DND-41 (cell line): ENCODE measurements at regions not wholly inside any gene's neighbourhood (a gene's known extent, or its start where the extent isn't known, plus 50 kb on each side); places are given as distances from the start of the nearest gene placed in this dataset.

Experiments
- ATAC-seq: fragments of 200-7000 bp; cut with Tn5 transposase; 3 replicates; pipeline ENCODE4 v1.9.1; 2021; ENCODE audit warnings: low read depth; ENCODE audit not compliant: insufficient read depth
- DNase-seq: peaks from one replicate; pipeline ENCODE4 v3.0.0-alpha.2; 2020
- H2AFZ ChIP-seq: 2 replicates; pipeline ENCODE4 v1.6.0; 2012; ENCODE audit warnings: low read depth, low read length
- H3K27ac ChIP-seq: 2 replicates; pipeline ENCODE4 v1.5.1; 2012; ENCODE audit warnings: low read length, inconsistent platforms
- H3K27me3 ChIP-seq: fragments of 200-600 bp; sonication (generic); 2 replicates; pipeline ENCODE4 v1.6.0; 2012; ENCODE audit warnings: low read length, mild to moderate bottlenecking, inconsistent platforms; ENCODE audit not compliant: insufficient read depth, poor library complexity
- H3K36me3 ChIP-seq: 2 replicates; pipeline ENCODE4 v1.5.1; 2012; ENCODE audit warnings: low read length, inconsistent platforms; ENCODE audit not compliant: insufficient read depth
- H3K4me1 ChIP-seq: 2 replicates; pipeline ENCODE4 v1.5.1; 2012; ENCODE audit warnings: mild to moderate bottlenecking, low read length; ENCODE audit not compliant: insufficient read depth
- H3K4me2 ChIP-seq: 2 replicates; pipeline ENCODE4 v1.6.0; 2012; ENCODE audit warnings: mild to moderate bottlenecking, moderate library complexity, low read length, inconsistent platforms; ENCODE audit not compliant: insufficient read depth
- H3K4me3 ChIP-seq, 2 experiments: fragments of 200-600 bp in 1 of 2; shearing (Covaris generic) in 1 of 2; 2 replicates each; pipeline ENCODE4 v1.5.1; 2012 to 2016; ENCODE audit warnings: inconsistent platforms in 2 of 2, low read length in 2 of 2, mild to moderate bottlenecking in 2 of 2, low read depth in 1 of 2, moderate library complexity in 1 of 2
- H3K79me2 ChIP-seq: 2 replicates; pipeline ENCODE4 v1.6.0; 2012; ENCODE audit warnings: low read length, inconsistent platforms; ENCODE audit not compliant: insufficient read depth
- H3K9ac ChIP-seq: 2 replicates; pipeline ENCODE4 v1.6.0; 2012; ENCODE audit warnings: low read depth, mild to moderate bottlenecking, inconsistent platforms, low read length, moderate library complexity
- H3K9me3 ChIP-seq: 2 replicates; pipeline ENCODE4 v1.5.1; 2012; ENCODE audit warnings: low read length, moderate library complexity, mild to moderate bottlenecking, inconsistent platforms; ENCODE audit not compliant: insufficient read depth, severe bottlenecking
- H4K20me1 ChIP-seq: 2 replicates; pipeline ENCODE4 v1.6.0; 2012; ENCODE audit warnings: low read length; ENCODE audit not compliant: insufficient read depth
- CTCF ChIP-seq: IDR thresholded peaks from 2 replicates; pipeline ENCODE4 v1.5.1; 2012; ENCODE audit warnings: borderline replicate concordance, low read length, moderate library complexity, mild to moderate bottlenecking; ENCODE audit not compliant: poor library complexity, severe bottlenecking; ENCODE audit errors: extremely low read depth
- EZH2 ChIP-seq: IDR thresholded peaks from 3 replicates; pipeline ENCODE4 v1.6.1; 2012; ENCODE audit warnings: borderline replicate concordance, low read depth, mild to moderate bottlenecking, moderate library complexity, low read length, inconsistent platforms; ENCODE audit not compliant: severe bottlenecking

DNA sequence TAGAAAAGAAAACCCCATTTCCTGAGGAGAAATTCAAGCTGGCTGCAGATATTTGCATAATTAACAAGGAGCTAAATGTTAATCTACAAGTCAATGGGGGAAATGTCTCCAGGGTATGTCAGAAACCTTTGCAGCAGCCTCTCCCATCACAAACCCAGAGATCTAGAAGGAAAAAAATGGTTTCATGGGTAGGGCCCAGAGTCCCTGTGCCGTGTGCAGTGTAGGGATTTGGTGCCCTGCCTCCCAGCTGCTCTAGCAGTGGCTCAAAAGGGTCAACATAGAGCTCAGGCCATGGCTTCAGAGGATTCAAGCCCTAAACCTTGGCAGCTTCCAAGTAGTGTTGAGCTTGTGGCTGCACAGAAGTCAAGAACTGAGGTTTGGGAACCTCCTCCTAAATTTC is 290.2 kb upstream of the TMEFF2 start:
- no peak overlapping the region for H3K9ac ChIP-seq
- H2AFZ ChIP-seq, result no peak overlapping the region
- H3K27ac ChIP-seq, result no peak overlapping the region
- H3K9me3 ChIP-seq, result no peaks in the 10 kb centered on the region
- H3K4me3 ChIP-seq, result no peak overlapping the region
- no peaks in the 10 kb centered on the region for H4K20me1 ChIP-seq
- no peaks in the 10 kb centered on the region for H3K79me2 ChIP-seq
- no peak for DNase-seq
- ATAC-seq, result no peak
- no peaks in the 10 kb centered on the region for H3K27me3 ChIP-seq
- TF ChIP-seq CTCF (no peak), EZH2 (no peak)
- no peak overlapping the region for H3K4me2 ChIP-seq
- no peaks in the 10 kb centered on the region for H3K36me3 ChIP-seq
- H3K4me1 ChIP-seq, result no peaks in the 10 kb centered on the region

DNA sequence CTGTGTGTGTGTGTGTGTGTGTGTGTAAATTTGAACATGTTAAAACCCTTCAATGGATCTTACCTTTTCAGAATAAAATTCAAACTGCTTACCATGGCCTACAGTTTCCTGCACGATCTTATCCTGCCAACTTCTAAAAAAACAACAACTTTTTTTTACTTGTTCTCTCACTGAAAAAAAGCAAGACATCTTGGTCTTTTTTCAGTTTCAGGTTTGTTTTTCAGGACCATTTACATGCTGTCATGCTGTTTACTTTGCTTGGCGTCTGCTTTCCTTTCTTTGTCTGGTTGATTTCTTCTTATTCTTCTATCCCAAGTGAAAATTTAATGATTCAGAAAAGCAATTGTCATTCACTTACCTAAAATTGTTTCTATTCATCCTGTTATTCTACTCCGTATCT is 286.3 kb upstream of the TMEFF2 start:
- no peak overlapping the region for H2AFZ ChIP-seq
- ATAC-seq, result no peak

DNA sequence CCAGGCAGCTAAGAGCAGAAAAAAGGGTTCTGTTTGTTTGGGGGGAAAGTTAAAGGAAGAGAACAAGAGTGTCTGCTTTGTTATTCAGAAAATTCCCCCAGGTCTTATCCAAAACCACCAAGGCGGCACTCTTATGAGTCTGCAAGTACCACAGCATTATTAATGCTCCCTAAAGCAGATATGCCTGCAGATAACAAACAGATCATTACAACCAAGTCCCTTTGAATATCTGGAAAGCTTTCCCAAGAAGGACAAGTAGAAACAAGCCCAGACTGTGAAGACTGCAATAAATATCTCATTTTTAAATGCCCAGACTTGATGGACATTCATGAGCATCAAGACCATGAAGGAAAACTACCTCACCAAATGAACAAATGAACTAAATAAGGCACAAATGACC is 278.6 kb upstream of the TMEFF2 start:
- H4K20me1 ChIP-seq, result no peaks in the 10 kb centered on the region
- TF ChIP-seq EZH2, result no peak
- TF ChIP-seq CTCF, result no peak
- H3K4me3 ChIP-seq, result no peak overlapping the region
- H3K27ac ChIP-seq, result no peak overlapping the region
- no peaks in the 10 kb centered on the region for H3K9me3 ChIP-seq
- H3K4me1 ChIP-seq, result no peaks in the 10 kb centered on the region
- no peak for ATAC-seq
- H3K79me2 ChIP-seq, result no peaks in the 10 kb centered on the region
- no peak overlapping the region for H2AFZ ChIP-seq
- H3K9ac ChIP-seq, result no peak overlapping the region
- H3K27me3 ChIP-seq, result no peaks in the 10 kb centered on the region
- H3K36me3 ChIP-seq, result no peaks in the 10 kb centered on the region
- no peak for DNase-seq
- H3K4me2 ChIP-seq, result no peak overlapping the region

More for the DNA sequence above, 286.3 kb upstream of the TMEFF2 start:
- no peak for DNase-seq
- Histone ChIP-seq H3K9me3 (no peaks in the 10 kb centered on the region), H3K36me3 (no peaks in the 10 kb centered on the region), H3K9ac (no peak overlapping the region), H3K27me3 (no peaks in the 10 kb centered on the region), H3K4me2 (no peak overlapping the region), H3K79me2 (no peaks in the 10 kb centered on the region), H3K27ac (no peak overlapping the region), H4K20me1 (no peaks in the 10 kb centered on the region), H3K4me3 (no peak overlapping the region), H3K4me1 (no peaks in the 10 kb centered on the region)
- TF ChIP-seq EZH2 (no peak), CTCF (no peak)

GRCh38 chr2:192471982-192472381 is 277.2 kb upstream of the TMEFF2 start:
- no peaks in the 10 kb centered on the region for H3K36me3 ChIP-seq
- H3K4me3 ChIP-seq, result no peak overlapping the region
- H3K27ac ChIP-seq, result no peak overlapping the region
- DNase-seq (no peak), ATAC-seq (no peak)
- no peaks in the 10 kb centered on the region for H3K27me3 ChIP-seq
- no peak overlapping the region for H3K9ac ChIP-seq
- no peak overlapping the region for H3K4me2 ChIP-seq
- H3K79me2 ChIP-seq, result no peaks in the 10 kb centered on the region
- no peaks in the 10 kb centered on the region for H3K9me3 ChIP-seq
- H3K4me1 ChIP-seq, result no peaks in the 10 kb centered on the region
- no peaks in the 10 kb centered on the region for H4K20me1 ChIP-seq
- TF ChIP-seq CTCF (no peak), EZH2 (no peak)
- no peak overlapping the region for H2AFZ ChIP-seq
